ENCODE measurements at regions not wholly inside any gene's neighbourhood (a gene's known extent, or its start where the extent isn't known, plus 50 kb on each side); places are given as distances from the start of the nearest gene placed in this dataset.

- DNase-seq = no peak
- TF ChIP-seq, protein P1, sequence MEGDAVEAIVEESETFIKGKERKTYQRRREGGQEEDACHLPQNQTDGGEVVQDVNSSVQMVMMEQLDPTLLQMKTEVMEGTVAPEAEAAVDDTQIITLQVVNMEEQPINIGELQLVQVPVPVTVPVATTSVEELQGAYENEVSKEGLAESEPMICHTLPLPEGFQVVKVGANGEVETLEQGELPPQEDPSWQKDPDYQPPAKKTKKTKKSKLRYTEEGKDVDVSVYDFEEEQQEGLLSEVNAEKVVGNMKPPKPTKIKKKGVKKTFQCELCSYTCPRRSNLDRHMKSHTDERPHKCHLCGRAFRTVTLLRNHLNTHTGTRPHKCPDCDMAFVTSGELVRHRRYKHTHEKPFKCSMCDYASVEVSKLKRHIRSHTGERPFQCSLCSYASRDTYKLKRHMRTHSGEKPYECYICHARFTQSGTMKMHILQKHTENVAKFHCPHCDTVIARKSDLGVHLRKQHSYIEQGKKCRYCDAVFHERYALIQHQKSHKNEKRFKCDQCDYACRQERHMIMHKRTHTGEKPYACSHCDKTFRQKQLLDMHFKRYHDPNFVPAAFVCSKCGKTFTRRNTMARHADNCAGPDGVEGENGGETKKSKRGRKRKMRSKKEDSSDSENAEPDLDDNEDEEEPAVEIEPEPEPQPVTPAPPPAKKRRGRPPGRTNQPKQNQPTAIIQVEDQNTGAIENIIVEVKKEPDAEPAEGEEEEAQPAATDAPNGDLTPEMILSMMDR (IDR thresholded peaks at IDR 0.05) = no peak
- H3K27me3 Mint-ChIP-seq (ENCODE audit: low read depth, poor library complexity) = peaks cover 17% of the 10 kb centered on the region
- H3K4me1 Mint-ChIP-seq = peaks cover 61% of the 10 kb centered on the region
- H3K9me3 Mint-ChIP-seq = no peaks in the 10 kb centered on the region
- no peak overlapping the region for H3K4me3 Mint-ChIP-seq
- no peaks in the 10 kb centered on the region for H3K36me3 Mint-ChIP-seq (ENCODE audit: low read depth)
- H3K27ac Mint-ChIP-seq = peak overlapping the region; percentile 46
Observed at GRCh38 chr19:28583713-28584112, 629.2 kb downstream of the UQCRFS1 start.

GRCh38 chr19:28583242-28583641 is 629.7 kb downstream of the UQCRFS1 start:
- H3K9me3 Mint-ChIP-seq = no peaks in the 10 kb centered on the region
- TF ChIP-seq, protein P1 (IDR thresholded peaks at IDR 0.05) = no peak
- DNase-seq = no peak
- peaks cover 63% of the 10 kb centered on the region for H3K4me1 Mint-ChIP-seq
- peaks cover 13% of the 10 kb centered on the region for H3K27me3 Mint-ChIP-seq (ENCODE audit: low read depth, poor library complexity)
- no peaks in the 10 kb centered on the region for H3K36me3 Mint-ChIP-seq (ENCODE audit: low read depth)
- no peak overlapping the region for H3K27ac Mint-ChIP-seq
- H3K4me3 Mint-ChIP-seq = no peak overlapping the region

GRCh38 chr19:28582796-28583195 is 630.2 kb downstream of the UQCRFS1 start:
- H3K9me3 Mint-ChIP-seq = no peaks in the 10 kb centered on the region
- TF ChIP-seq, protein P1 (IDR thresholded peaks at IDR 0.05) = no peak
- no peak overlapping the region for H3K27ac Mint-ChIP-seq
- H3K27me3 Mint-ChIP-seq (ENCODE audit: low read depth, poor library complexity) = peaks cover 11% of the 10 kb centered on the region
- no peak overlapping the region for H3K4me3 Mint-ChIP-seq
- no peak for DNase-seq
- H3K4me1 Mint-ChIP-seq = peaks cover 67% of the 10 kb centered on the region
- H3K36me3 Mint-ChIP-seq (ENCODE audit: low read depth) = no peaks in the 10 kb centered on the region

GRCh38 chr19:28582344-28582743 is 630.6 kb downstream of the UQCRFS1 start:
- H3K36me3 Mint-ChIP-seq (ENCODE audit: low read depth) = no peaks in the 10 kb centered on the region
- TF ChIP-seq, protein P1 (IDR thresholded peaks at IDR 0.05) = no peak

GRCh38 chr19:28581468-28581770 is 631.5 kb downstream of the UQCRFS1 start:
- no peak overlapping the region for H3K27ac Mint-ChIP-seq
- DNase-seq = no peak
- TF ChIP-seq, protein P1 (IDR thresholded peaks at IDR 0.05) = no peak
- no peaks in the 10 kb centered on the region for H3K9me3 Mint-ChIP-seq
- peaks cover 11% of the 10 kb centered on the region for H3K27me3 Mint-ChIP-seq (ENCODE audit: low read depth, poor library complexity)
- no peak overlapping the region for H3K4me3 Mint-ChIP-seq
- H3K4me1 Mint-ChIP-seq = peaks cover 76% of the 10 kb centered on the region
- no peaks in the 10 kb centered on the region for H3K36me3 Mint-ChIP-seq (ENCODE audit: low read depth)

More at GRCh38 chr19:28582344-28582743, 630.6 kb downstream of the UQCRFS1 start:
- no peaks in the 10 kb centered on the region for H3K9me3 Mint-ChIP-seq
- peaks cover 72% of the 10 kb centered on the region for H3K4me1 Mint-ChIP-seq
- H3K27me3 Mint-ChIP-seq (ENCODE audit: low read depth, poor library complexity) = peaks cover 11% of the 10 kb centered on the region
- H3K27ac Mint-ChIP-seq = no peak overlapping the region
- no peak overlapping the region for H3K4me3 Mint-ChIP-seq
- DNase-seq = no peak

DNA sequence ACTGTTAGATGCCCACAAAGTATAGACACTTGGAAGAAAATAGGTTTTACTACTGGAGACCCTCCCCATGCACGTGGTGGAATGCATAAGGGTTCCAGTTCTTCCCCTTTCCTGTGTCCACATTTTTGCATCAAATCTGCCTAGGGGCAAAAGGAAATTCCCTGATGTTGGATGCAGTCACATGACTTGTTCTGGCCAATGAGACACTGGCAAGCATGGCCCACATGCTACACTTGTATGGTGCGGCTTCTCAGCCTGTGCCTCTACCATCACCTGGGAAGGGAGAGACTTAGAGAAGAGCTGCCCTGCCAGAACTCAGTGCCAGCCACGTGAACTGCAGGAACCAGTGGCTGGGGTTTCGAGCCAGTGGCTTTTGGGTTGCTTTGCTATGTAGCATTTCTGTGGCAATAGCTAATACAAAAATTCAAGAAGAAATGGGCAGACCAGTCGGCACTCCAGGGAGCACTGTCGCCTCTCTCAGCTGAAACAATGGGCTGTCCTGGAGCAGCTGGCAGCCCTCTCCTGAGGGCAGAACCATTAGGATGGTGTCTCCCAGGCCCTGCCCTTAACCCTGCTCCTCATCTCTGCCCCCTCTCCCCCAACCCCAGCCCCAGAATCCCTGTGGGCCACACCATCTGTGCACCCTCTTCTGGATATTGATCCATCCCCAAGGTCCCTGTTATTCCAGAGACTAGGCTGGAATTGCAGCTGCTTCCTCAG is 634.0 kb downstream of the UQCRFS1 start:
- no peak for DNase-seq
- no peaks in the 10 kb centered on the region for H3K9me3 Mint-ChIP-seq
- no peak overlapping the region for H3K4me3 Mint-ChIP-seq
- peaks cover 73% of the 10 kb centered on the region for H3K4me1 Mint-ChIP-seq
- TF ChIP-seq, protein P1 (IDR thresholded peaks at IDR 0.05) = no peak
- no peak overlapping the region for H3K27ac Mint-ChIP-seq
- no peaks in the 10 kb centered on the region for H3K36me3 Mint-ChIP-seq (ENCODE audit: low read depth)
- peaks cover 6% of the 10 kb centered on the region for H3K27me3 Mint-ChIP-seq (ENCODE audit: low read depth, poor library complexity)
